AG09309 (cell line): ENCODE measurements at regions not wholly inside any gene's neighbourhood (a gene's known extent, or its start where the extent isn't known, plus 50 kb on each side); places are given as distances from the start of the nearest gene placed in this dataset.
A peak's percentile ranks its signal among the peaks of the same experiment; 100 is the strongest.

Experiments
- DNase-seq: peaks from one replicate; pipeline ENCODE4 v3.0.0-alpha.2; 2010; ENCODE audit warnings: low read depth
- H3K4me3 ChIP-seq: 2 replicates; pipeline ENCODE4 v1.5.1; 2011; ENCODE audit warnings: mild to moderate bottlenecking, low read depth, low read length, moderate library complexity; ENCODE audit not compliant: control insufficient read depth
- CTCF ChIP-seq: IDR thresholded peaks from 2 replicates; pipeline ENCODE4 v1.5.1; 2011; ENCODE audit warnings: mild to moderate bottlenecking, low read depth, low read length, inconsistent platforms; ENCODE audit not compliant: insufficient read depth, control insufficient read depth; ENCODE audit errors: missing control alignments

DNA sequence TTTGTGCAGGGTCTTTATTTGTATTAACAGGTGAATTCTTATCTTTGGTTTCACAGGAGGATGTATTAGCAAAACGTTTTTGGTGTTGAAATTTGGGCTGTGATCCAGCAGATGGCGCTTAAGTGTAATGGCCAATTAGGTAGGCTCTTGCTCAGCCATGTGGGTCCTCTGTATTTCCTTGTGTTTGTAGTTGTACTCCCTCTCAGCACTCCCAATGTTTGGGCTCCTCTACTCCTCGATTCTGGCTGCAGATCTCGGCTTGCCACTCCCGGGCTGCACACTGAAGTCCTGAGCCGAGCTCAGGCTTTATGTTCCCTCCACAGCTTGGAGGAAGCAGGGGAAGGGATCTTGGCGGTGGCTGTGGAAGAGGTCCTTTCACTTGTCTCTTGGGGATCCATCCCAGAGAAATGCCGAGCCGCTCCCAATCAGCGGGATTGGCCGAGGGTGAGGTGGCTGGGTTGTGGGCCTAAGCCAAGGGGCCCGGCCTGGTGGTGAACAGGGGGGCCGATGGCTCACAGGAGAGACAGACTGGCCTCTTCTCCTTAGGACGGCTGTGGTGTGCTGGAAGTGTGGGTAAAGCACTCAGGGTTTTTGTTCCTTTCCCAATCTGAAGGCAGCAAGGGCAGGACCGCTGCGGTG lies 133.7 kb downstream of the AEBP2 start:
- peak; percentile 69 for TF ChIP-seq CTCF
- H3K4me3 ChIP-seq: no peak overlapping the region
- DNase-seq: no peak

GRCh38 chr12:19573866-19574265 lies 134.6 kb downstream of the AEBP2 start:
- no peak overlapping the region for H3K4me3 ChIP-seq
- no peak for TF ChIP-seq CTCF
- DNase-seq: no peak

DNA sequence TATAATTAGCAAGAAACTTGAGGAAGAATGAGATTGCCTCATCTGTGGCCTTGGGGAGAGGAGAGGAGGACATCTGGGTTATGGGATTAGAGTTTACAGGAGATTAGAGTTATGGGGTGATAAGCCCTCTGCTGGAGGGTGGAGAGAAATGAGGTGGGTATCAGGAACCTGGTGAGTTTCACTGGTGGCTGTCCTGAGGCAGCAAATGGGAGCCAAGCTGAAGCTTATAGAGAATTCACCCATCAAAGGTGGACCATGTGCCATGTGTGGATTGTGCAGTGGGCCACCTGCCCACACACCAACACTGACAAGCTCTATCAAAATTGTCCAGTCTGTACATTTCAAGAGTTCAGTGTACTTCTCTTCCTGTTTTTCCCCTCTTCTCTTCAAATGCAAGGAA lies 135.3 kb downstream of the AEBP2 start:
- DNase-seq: no peak
- TF ChIP-seq CTCF: peak; percentile 8

GRCh38 chr12:19575337-19576243 lies 136.3 kb downstream of the AEBP2 start:
- DNase-seq: no peak
- H3K4me3 ChIP-seq: no peak overlapping the region
- no peak for TF ChIP-seq CTCF

More for the DNA sequence above, 135.3 kb downstream of the AEBP2 start:
- H3K4me3 ChIP-seq: no peak overlapping the region

- TF ChIP-seq CTCF: no peak
- DNase-seq: no peak
- H3K4me3 ChIP-seq: no peak overlapping the region
These were observed 137.4 kb downstream of the AEBP2 start for GRCh38 chr12:19576506-19577280.

DNA sequence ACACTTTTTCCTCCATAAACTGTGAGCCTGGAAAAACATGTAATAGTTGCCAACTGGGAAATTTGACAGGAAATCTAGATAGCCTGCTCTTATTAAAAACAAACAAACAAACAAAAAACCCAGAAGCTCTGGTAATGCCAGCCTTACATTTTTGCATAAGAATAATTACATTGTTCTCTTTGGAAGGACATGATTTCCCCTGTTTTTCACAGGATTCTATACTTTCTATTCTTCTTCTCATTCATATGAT lies 137.9 kb downstream of the AEBP2 start:
- DNase-seq: no peak
- TF ChIP-seq CTCF: no peak
- H3K4me3 ChIP-seq: no peak overlapping the region
